Effector CD4-positive, alpha-beta T cell (primary cell): ENCODE measurements at regions not wholly inside any gene's neighbourhood (a gene's known extent, or its start where the extent isn't known, plus 50 kb on each side); places are given as distances from the start of the nearest gene placed in this dataset.
A peak's percentile ranks its signal among the peaks of the same experiment; 100 is the strongest.
"Not testable (repeated sequence)": the region's sequence is repeated elsewhere in the genome, so short reads cannot be mapped to it uniquely, and the experiment has no call there.

Source experiments
- DNase-seq: peaks from one replicate; pipeline ENCODE4 v3.0.0-alpha.2; 2020

- DNase-seq: no peak
Observed at GRCh38 chr6:14874975-14875480, 370.8 kb upstream of the JARID2 start.

- no peak for DNase-seq
Observed at GRCh38 chr6:14875481-14876063, 370.3 kb upstream of the JARID2 start.

GRCh38 chr6:14876778-14877613 is 368.9 kb upstream of the JARID2 start:
- peak; percentile 7 for DNase-seq

- no peak for DNase-seq
Observed at GRCh38 chr6:14877758-14878157, 368.1 kb upstream of the JARID2 start.

GRCh38 chr6:14880052-14880451 is 365.8 kb upstream of the JARID2 start:
- no peak for DNase-seq

GRCh38 chr6:14880677-14881076 is 365.2 kb upstream of the JARID2 start:
- DNase-seq: no peak

- no peak for DNase-seq
Observed at GRCh38 chr6:14881398-14881797, 364.5 kb upstream of the JARID2 start.

- no peak for DNase-seq
Observed at GRCh38 chr6:14882394-14883026, 363.4 kb upstream of the JARID2 start.

GRCh38 chr6:14883921-14884320 is 361.9 kb upstream of the JARID2 start:
- DNase-seq: no peak

GRCh38 chr6:14885498-14885897 is 360.4 kb upstream of the JARID2 start:
- DNase-seq: no peak

- no peak for DNase-seq
Observed at GRCh38 chr6:14887181-14887580, 358.7 kb upstream of the JARID2 start.

- no peak for DNase-seq
Observed at GRCh38 chr6:14887986-14888574, 357.8 kb upstream of the JARID2 start.

GRCh38 chr6:14888575-14889000 is 357.3 kb upstream of the JARID2 start:
- no peak for DNase-seq

- DNase-seq: no peak
Observed at GRCh38 chr6:14889188-14889587, 356.7 kb upstream of the JARID2 start.

- DNase-seq: no peak
Observed at GRCh38 chr6:14889611-14890593, 356.0 kb upstream of the JARID2 start.

GRCh38 chr6:14891820-14892375 is 354.0 kb upstream of the JARID2 start:
- DNase-seq: not testable (repeated sequence)

- no peak for DNase-seq
Observed at GRCh38 chr6:14894105-14894504, 351.8 kb upstream of the JARID2 start.

GRCh38 chr6:14896475-14896874 is 349.4 kb upstream of the JARID2 start:
- DNase-seq: no peak

- DNase-seq: no peak
Observed at GRCh38 chr6:14897831-14898230, 348.0 kb upstream of the JARID2 start.

- not testable (repeated sequence) for DNase-seq
Observed at GRCh38 chr6:14899441-14899840, 346.4 kb upstream of the JARID2 start.

- DNase-seq: no peak
Observed at GRCh38 chr6:14900919-14901318, 344.9 kb upstream of the JARID2 start.
